AG04449 (cell line): ENCODE measurements at regions not wholly inside any gene's neighbourhood (a gene's known extent, or its start where the extent isn't known, plus 50 kb on each side); places are given as distances from the start of the nearest gene placed in this dataset.
"Not testable (repeated sequence)": the region's sequence is repeated elsewhere in the genome, so short reads cannot be mapped to it uniquely, and the experiment has no call there.

Experiments used
- CTCF ChIA-PET: fragments of 350-600 bp; formaldehyde crosslinking; extraction: SDS; loops from one replicate; lab custom pipeline; 2021; ENCODE audit warnings: antibody characterized with exemption; lab: Yijun Ruan, JAX
- POLR2A ChIA-PET: fragments of 400-600, 350-600 bp; formaldehyde crosslinking; extraction: SDS; loops from one replicate; lab custom pipeline; 2020; ENCODE audit warnings: antibody characterized with exemption, inconsistent platforms; lab: Yijun Ruan, JAX
- DNase-seq: peaks from one replicate; pipeline ENCODE4 v3.0.0-alpha.2; 2010; ENCODE audit warnings: low read depth, low spot score
- H3K4me3 ChIP-seq: 2 replicates; pipeline ENCODE4 v1.5.1; 2011; ENCODE audit warnings: low read depth, mild to moderate bottlenecking, control low read depth, low read length
- CTCF ChIP-seq: IDR thresholded peaks from one replicate; pipeline ENCODE4 v1.5.1; 2011; ENCODE audit warnings: mild to moderate bottlenecking, moderate library complexity, low read length, control low read depth, inconsistent platforms; ENCODE audit not compliant: insufficient read depth; ENCODE audit errors: missing control alignments

DNA sequence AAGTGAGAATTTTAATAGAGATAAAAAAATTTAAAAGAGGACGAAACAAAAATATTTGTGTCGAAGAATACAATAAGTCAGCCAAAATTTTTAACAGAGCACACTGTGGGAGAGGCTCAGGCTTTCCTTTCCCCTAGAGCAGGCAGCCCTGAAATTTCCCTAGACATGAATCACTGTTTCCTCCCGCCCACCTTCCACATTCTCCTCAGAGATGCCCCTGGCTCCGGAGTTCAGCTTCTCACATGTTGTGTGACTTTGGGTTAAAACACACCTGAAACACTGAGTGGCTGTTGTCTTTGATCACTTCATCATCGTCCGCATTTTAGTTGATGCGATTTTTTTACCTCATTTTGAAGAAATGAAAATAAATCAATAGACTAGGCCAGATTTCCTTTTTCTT, 1183.8 kb downstream of the TMEM121 start:
- DNase-seq, POLR2A ChIA-PET, CTCF ChIA-PET: not testable (repeated sequence)

DNA sequence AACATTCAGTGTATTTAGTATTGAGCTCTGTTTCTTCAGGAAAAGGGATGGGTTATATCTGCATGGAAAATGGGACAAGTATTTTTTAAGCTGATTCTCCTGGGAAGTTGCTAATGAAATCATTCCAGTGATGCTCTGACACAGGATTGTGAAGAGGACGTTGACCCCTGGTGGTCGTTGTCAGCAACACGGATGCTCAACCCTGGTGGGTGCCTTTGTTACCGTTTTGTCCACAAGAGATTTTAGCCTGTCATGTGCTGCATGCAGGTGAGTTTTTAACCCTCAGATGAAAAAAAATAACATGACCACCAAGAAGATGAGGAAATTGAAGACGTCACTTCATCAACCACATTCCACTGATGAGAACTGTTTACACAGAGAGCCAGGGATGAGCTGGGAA, 1186.1 kb downstream of the TMEM121 start:
- DNase-seq, CTCF ChIA-PET, POLR2A ChIA-PET, H3K4me3 ChIP-seq: not testable (repeated sequence)

More for the DNA sequence above, 1183.8 kb downstream of the TMEM121 start:
- H3K4me3 ChIP-seq: not testable (repeated sequence)

DNA sequence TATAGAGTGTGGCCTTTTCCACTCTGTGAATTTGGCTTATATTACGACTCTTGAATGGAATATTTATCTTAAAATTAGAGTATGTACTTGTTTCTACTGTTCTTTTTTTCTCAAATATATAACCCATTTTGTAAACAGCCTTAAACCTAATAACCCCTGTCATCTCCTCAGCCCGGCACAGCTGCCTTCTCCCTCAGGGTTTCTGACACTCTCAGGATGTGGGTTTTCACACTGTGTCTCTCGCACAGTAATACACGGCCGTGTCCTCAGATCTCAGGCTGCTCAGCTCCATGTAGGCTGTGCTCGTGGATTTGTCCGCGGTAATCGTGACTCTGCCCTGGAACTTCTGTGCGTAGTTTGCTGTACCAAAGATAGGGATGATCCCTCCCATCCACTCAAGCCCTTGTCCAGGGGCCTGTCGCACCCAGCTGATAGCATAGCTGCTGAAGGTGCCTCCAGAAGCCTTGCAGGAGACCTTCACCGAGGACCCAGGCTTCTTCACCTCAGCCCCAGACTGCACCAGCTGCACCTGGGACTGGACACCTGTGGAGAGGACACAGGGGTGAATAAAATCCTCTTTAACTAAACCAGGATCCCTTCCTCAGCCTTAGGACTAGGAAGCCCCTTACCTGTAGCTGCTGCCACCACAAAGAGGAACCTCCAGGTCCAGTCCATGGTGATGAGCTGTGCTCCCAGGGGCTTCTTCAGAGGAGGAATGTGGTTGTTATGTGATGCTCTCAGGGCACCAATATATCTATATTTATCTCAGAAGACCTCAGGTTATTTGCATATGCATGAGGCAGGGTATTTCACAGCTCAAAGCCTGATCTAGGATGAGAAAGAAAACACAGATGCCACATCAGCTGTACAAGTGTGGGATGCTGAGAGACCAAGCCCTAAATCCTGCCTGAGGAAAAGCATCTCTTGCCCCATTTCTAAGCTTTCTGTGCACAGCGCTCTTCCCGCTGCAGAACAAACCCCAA, 1188.4 kb downstream of the TMEM121 start:
- CTCF ChIA-PET, POLR2A ChIA-PET, DNase-seq, H3K4me3 ChIP-seq: not testable (repeated sequence)

DNA sequence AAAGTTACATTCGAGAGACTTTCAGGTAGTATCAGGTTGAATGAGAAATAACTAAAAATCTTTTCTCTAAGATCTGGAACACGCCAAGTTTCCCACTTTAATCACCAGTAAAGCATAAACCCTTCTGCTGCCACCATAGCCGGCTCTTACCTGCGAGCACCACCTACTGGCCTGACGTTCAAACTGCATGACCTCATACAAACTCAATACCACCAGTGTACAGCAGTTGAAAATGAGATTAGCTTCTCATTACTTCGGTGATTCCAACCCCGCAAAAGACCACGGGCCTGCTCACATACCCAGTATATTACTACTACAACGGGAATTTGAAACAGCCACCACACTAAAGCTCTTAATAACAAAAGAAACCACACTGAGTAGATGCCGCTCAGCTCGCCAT, 1191.2 kb downstream of the TMEM121 start:
- POLR2A ChIA-PET, CTCF ChIA-PET, H3K4me3 ChIP-seq, DNase-seq: not testable (repeated sequence)

GRCh38 chr14:106719880-106720279, 1193.5 kb downstream of the TMEM121 start:
- DNase-seq, CTCF ChIA-PET, POLR2A ChIA-PET, H3K4me3 ChIP-seq: not testable (repeated sequence)

DNA sequence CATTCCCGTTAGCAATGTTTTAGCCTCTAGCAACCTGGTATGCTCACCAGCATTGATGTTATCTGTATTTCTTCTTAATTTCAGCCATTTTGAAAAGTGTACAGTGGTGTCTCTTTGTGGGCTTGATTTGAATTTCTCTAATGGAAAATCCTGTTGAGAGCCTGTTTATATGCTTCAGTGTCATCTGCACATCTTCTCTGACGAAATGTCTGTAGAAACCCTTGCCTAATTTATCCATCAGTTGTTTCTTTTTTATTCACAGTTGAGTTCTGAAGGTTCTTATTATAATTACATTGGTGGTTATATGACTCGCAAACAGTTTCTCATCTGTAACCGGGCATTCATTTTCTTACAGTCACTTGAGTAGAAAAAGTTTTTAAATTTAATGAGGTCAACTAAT, 1195.5 kb downstream of the TMEM121 start:
- H3K4me3 ChIP-seq, POLR2A ChIA-PET, DNase-seq, CTCF ChIA-PET: not testable (repeated sequence)

DNA sequence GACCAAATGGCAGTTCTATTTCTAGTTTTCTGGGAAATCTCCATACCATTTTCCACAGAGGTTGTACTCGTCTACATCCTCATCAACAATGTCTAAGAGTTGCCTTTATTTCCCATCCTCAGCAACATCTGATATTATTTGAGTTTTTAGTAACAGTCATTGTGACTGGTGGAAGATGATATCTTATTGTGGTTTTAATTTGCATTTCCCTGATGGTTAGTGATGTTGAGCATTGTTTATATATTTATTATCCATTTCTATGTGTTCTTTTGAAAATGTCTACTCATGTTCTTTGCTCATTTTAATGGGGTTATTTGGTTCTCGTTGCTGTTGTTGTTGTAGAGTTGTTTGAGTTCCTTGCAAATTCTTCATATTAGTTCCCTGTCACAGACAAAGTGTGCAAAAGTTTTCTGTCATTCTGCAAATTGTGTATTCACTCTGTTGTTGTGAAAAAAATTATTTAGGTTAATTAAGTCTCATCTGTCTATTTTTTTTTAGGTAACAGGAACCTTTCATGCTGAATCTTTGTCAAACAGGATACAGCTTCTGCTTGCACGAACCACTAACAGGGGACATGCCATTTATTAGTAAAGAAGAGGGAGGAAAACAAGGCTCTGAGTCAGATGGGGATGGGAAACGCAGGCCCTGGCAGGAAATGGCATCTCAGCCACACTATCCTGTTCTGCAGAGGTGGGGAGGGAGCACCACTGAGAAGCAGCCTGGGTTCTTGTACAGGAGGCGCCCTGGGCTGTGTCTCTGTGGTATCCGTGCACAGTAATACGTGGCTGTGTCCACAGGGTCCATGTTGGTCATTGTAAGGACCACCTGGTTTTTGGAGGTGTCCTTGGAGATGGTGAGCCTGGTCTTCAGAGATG, 1196.7 kb downstream of the TMEM121 start:
- H3K4me3 ChIP-seq, CTCF ChIA-PET, DNase-seq: not testable (repeated sequence)

DNA sequence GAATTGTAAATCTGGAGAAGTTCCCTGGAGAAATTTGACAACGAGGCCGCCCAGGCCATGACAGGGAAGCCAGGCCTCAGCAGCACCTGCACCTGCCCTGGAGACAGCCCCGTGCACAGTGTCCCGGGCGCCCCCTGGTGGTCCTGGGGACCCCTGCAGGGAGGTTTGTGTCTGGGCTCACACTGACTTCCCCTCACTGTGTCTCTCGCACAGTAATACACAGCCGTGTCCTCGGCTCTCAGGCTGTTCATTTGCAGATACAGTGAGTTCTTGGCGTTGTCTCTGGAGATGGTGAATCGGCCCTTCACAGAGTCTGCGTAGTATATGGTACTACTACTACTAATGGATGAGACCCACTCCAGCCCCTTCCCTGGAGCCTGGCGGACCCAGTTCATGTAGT, 1201.6 kb downstream of the TMEM121 start:
- DNase-seq, POLR2A ChIA-PET, CTCF ChIA-PET, H3K4me3 ChIP-seq: not testable (repeated sequence)

More for the DNA sequence above, 1196.7 kb downstream of the TMEM121 start:
- POLR2A ChIA-PET: not testable (repeated sequence)

GRCh38 chr14:106728611-106729010, 1202.2 kb downstream of the TMEM121 start:
- TF ChIP-seq CTCF: no peak
- no peak for DNase-seq
- POLR2A ChIA-PET: no interaction called here
- no peak overlapping the region for H3K4me3 ChIP-seq
- CTCF ChIA-PET: no interaction called here

DNA sequence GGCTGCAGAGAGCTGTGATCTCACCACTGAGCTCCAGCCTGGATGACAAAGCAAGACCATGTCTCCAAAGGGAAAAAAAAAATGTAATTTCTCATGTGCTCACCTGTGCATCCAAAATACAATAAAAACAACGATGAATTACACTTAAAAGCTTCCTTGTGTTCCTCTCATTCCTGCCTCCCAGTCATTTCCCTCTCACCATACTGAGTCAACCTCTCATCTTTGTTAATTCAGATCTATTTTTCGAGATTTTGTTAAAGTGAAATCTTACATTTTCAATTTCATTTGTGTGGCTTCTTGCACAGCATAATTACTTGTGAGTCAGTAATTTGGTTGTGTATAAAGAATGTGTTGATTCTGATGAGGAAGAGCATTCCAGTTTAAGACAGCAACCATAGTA, 1203.2 kb downstream of the TMEM121 start:
- ChIA-PET POLR2A (no interaction called here), CTCF (no interaction called here)
- no peak for TF ChIP-seq CTCF
- H3K4me3 ChIP-seq: no peak overlapping the region
- DNase-seq: no peak
